HL-60/S4 treated with phorbol 12-myristate 13-acetate at 8.2 ng/mL for 4 days and 3 days (cell line): ENCODE measurements at regions not wholly inside any gene's neighbourhood (a gene's known extent, or its start where the extent isn't known, plus 50 kb on each side); places are given as distances from the start of the nearest gene placed in this dataset.

Experiments
- in situ Hi-C: fragments of 300-500 bp; cut with MboI; formaldehyde crosslinking; loops from 2 replicates; pipeline ENCODE4 v1.15.0; 2022; ENCODE audit warnings: low sequenced_read_pairs

GRCh38 chr4:8922481-8922880 is 50.8 kb upstream of the HMX1 start:
- in situ Hi-C loops, result loop anchor here (25.0 kb wide), 1 partner anchor 335 kb away; the partner anchor contains the start of genes CPZ and GPR78

GRCh38 chr4:8921465-8921864 is 49.8 kb upstream of the HMX1 start:
- in situ Hi-C loops, result loop anchor here (25.0 kb wide), 1 partner anchor 334 kb away; the partner anchor contains the start of genes CPZ and GPR78
